ENCODE measurements at regions not wholly inside any gene's neighbourhood (a gene's known extent, or its start where the extent isn't known, plus 50 kb on each side); places are given as distances from the start of the nearest gene placed in this dataset.

DNA sequence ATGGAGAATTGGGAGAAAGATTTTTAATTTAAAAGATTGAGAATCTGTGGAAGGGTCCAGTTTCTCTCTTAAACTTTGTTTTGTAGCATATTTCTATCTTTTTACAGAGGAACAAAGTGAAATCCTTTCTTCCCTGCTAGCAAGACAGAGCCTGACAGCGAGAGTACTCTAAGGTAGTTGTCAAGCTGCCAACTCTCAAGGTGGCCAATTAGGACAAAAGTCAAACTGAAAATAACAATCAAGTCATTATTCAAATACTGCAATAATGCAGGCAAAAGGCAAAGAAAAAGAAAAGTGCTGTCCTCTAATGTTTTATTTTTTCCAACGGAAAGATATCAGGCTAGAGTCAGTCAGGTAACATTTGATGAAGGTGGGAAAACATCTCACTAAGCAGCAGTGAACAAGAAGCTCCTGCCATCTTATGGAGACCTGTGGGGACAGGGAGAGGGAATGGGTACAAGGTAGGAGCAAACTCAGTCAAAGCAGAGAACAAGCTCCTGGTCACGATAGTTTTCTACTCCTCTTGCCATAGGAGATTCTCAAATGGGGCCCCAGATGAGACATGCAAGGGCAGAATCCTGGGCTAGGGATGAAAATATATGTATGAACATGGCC is 801.9 kb upstream of the SLITRK1 start:
- Histone ChIP-seq H3K4me3 (no peak overlapping the region), H3K27ac (no peak overlapping the region), H3K9ac (ENCODE audit: insufficient read length) (no peak overlapping the region), H3K9me3 (ENCODE audit: low read depth, low read length) (no peaks in the 10 kb centered on the region), H3K36me3 (ENCODE audit: insufficient read depth, low read length) (no peaks in the 10 kb centered on the region)
- TF ChIP-seq EZH2 (IDR thresholded peaks at IDR 0.05), result no peak
- no peak for TF ChIP-seq FOXP2 (optimal IDR thresholded peaks at IDR 0.05; ENCODE audit: control extremely low read depth, extremely low read length, insufficient read depth)
- no peak for TF ChIP-seq POLR2AphosphoS5 (IDR thresholded peaks at IDR 0.05; ENCODE audit: borderline replicate concordance, low read depth, low read length)
- no peak for DNase-seq (ENCODE audit: low read depth, low spot score)

DNA sequence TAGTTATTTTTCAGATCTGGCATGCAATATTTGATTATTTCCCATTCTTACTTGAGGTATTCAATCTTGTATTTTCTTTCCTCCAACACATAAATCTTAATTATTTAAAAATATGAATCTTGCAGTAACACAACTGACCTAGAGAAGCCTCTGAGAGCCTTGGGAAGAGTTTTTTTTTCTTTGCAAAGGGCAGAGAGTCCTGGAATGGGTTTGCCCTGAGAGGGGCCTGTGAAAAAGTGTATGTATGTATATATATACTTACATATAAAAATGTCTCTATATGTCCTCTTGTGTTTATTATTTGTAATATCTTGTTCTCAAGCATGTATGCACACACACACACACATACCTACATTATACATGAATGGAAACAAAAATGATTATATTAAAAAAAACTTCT is 801.2 kb upstream of the SLITRK1 start:
- DNase-seq (ENCODE audit: low read depth, low spot score), result no peak
- Histone ChIP-seq H3K27ac (no peak overlapping the region), H3K9ac (ENCODE audit: insufficient read length) (no peak overlapping the region), H3K9me3 (ENCODE audit: low read depth, low read length) (no peaks in the 10 kb centered on the region), H3K4me3 (no peak overlapping the region), H3K36me3 (ENCODE audit: insufficient read depth, low read length) (no peaks in the 10 kb centered on the region)
- no peak for TF ChIP-seq FOXP2 (optimal IDR thresholded peaks at IDR 0.05; ENCODE audit: control extremely low read depth, extremely low read length, insufficient read depth)
- TF ChIP-seq POLR2AphosphoS5 (IDR thresholded peaks at IDR 0.05; ENCODE audit: borderline replicate concordance, low read depth, low read length), result no peak
- TF ChIP-seq EZH2 (IDR thresholded peaks at IDR 0.05), result no peak

DNA sequence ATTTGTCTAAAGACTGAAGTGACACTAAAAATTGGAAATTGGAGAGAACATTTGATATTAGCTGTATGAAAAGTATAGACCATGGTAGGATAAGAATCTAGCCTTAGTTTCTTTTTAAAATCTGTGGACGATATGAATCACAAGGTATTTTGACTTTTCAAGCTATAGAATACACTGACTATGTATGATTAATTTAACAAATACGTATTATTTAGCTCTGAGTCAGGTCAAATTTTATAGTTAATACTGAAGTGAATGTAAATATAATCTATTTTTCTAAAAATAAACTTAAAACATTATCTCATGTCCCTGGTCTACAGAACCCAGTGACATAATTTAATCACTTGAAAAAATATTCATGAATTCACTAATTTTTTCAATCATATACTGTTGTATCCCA is 795.6 kb upstream of the SLITRK1 start:
- Histone ChIP-seq H3K36me3 (ENCODE audit: insufficient read depth, low read length) (no peaks in the 10 kb centered on the region), H3K9ac (ENCODE audit: insufficient read length) (no peak overlapping the region), H3K9me3 (ENCODE audit: low read depth, low read length) (no peaks in the 10 kb centered on the region), H3K27ac (no peak overlapping the region), H3K4me3 (no peak overlapping the region)
- TF ChIP-seq EZH2 (IDR thresholded peaks at IDR 0.05) (no peak), POLR2AphosphoS5 (IDR thresholded peaks at IDR 0.05; ENCODE audit: borderline replicate concordance, low read depth, low read length) (no peak)
- no peak for DNase-seq (ENCODE audit: low read depth, low spot score)

DNA sequence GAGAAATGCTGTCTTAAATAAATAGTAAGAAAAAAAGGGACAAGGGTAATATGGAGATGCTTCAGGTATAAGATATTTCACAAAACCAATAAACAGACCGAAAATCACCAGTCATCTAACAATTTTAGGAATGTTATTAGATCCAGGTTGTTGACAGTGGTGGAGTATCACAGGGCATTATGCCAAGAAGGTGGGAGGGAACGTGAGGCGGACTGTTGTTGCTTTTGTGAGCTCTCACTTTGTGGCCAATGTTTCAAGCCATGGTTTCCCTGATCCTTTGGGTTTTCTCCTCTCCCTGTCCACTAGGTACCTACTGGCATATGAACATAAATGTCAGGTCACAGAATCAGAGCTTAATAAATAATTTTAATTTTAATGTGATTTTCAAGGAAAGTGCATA is 790.3 kb upstream of the SLITRK1 start:
- no peak overlapping the region for H3K27ac ChIP-seq
- H3K9me3 ChIP-seq (ENCODE audit: low read depth, low read length), result no peaks in the 10 kb centered on the region
- no peak overlapping the region for H3K4me3 ChIP-seq
- no peak for DNase-seq (ENCODE audit: low read depth, low spot score)
- TF ChIP-seq FOXP2 (optimal IDR thresholded peaks at IDR 0.05; ENCODE audit: control extremely low read depth, extremely low read length, insufficient read depth) (no peak), EZH2 (IDR thresholded peaks at IDR 0.05) (no peak), POLR2AphosphoS5 (IDR thresholded peaks at IDR 0.05; ENCODE audit: borderline replicate concordance, low read depth, low read length) (no peak)
- no peaks in the 10 kb centered on the region for H3K36me3 ChIP-seq (ENCODE audit: insufficient read depth, low read length)
- H3K9ac ChIP-seq (ENCODE audit: insufficient read length), result no peak overlapping the region

DNA sequence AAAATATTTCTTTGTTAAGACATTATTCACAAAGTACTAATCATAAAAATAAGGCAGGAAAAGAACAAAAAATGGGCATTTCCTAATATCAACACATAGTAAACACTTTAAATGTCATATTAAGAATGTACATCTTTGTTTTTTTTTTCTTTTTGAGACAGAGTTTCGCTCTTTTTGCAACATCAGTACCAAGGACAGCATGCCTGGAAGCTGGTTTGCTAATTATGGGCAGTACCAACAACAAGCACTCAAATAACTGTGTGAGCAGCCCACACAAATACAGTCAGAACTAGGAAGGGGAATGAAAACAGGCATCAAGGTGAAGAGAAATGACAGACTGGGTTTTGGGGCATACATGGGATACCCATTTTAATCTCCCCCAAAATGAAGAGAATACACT is 788.0 kb upstream of the SLITRK1 start:
- Histone ChIP-seq H3K27ac (no peak overlapping the region), H3K4me3 (no peak overlapping the region), H3K9me3 (ENCODE audit: low read depth, low read length) (no peaks in the 10 kb centered on the region), H3K9ac (ENCODE audit: insufficient read length) (no peak overlapping the region), H3K36me3 (ENCODE audit: insufficient read depth, low read length) (no peaks in the 10 kb centered on the region)
- TF ChIP-seq POLR2AphosphoS5 (IDR thresholded peaks at IDR 0.05; ENCODE audit: borderline replicate concordance, low read depth, low read length) (no peak), FOXP2 (optimal IDR thresholded peaks at IDR 0.05; ENCODE audit: control extremely low read depth, extremely low read length, insufficient read depth) (no peak), EZH2 (IDR thresholded peaks at IDR 0.05) (no peak)
- no peak for DNase-seq (ENCODE audit: low read depth, low spot score)

DNA sequence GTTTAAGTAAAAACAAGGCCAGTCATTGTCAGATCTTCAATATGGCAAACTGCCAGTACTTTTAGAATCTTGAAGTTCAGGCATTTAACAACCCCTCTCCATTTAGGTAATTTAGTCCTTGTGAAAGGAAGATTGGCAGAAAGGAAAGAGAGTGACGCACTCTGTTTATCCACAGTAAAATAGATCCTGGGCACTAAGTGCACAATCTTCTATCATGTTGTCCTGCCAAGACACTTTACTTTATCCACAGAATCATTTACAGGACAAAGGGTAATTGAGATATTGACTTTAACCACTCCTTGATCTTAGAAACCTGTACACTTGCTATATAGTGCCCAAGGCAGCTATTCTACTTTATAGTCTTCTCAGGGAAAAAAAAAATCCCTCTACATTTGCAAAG is 786.4 kb upstream of the SLITRK1 start:
- no peaks in the 10 kb centered on the region for H3K9me3 ChIP-seq (ENCODE audit: low read depth, low read length)
- no peak overlapping the region for H3K27ac ChIP-seq
- TF ChIP-seq EZH2 (IDR thresholded peaks at IDR 0.05), result no peak
- TF ChIP-seq POLR2AphosphoS5 (IDR thresholded peaks at IDR 0.05; ENCODE audit: borderline replicate concordance, low read depth, low read length), result no peak
- TF ChIP-seq FOXP2 (optimal IDR thresholded peaks at IDR 0.05; ENCODE audit: control extremely low read depth, extremely low read length, insufficient read depth), result no peak
- no peak overlapping the region for H3K9ac ChIP-seq (ENCODE audit: insufficient read length)
- no peak for DNase-seq (ENCODE audit: low read depth, low spot score)
- no peaks in the 10 kb centered on the region for H3K36me3 ChIP-seq (ENCODE audit: insufficient read depth, low read length)
- no peak overlapping the region for H3K4me3 ChIP-seq

DNA sequence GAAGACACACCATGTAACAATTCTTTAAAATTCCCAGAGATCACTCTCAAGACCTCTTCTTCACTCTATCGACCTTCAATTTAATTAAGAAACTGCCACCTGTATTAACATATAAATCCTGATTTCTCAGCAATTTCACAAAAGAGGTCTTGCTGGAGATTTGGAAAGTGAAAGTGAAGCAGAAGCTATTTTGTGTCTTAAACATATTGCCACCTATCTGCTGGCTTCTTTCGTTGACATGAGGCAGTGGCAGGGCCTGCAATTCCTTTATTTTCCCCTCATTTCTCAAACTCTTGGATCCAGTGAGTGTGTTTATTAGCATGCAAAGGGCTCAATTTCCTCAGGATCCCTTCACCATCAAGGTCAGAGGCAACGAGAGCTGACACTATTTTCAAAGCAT is 780.2 kb upstream of the SLITRK1 start:
- Histone ChIP-seq H3K4me3 (no peak overlapping the region), H3K36me3 (ENCODE audit: insufficient read depth, low read length) (no peaks in the 10 kb centered on the region), H3K9me3 (ENCODE audit: low read depth, low read length) (no peaks in the 10 kb centered on the region), H3K27ac (no peak overlapping the region), H3K9ac (ENCODE audit: insufficient read length) (no peak overlapping the region)
- no peak for DNase-seq (ENCODE audit: low read depth, low spot score)
- TF ChIP-seq FOXP2 (optimal IDR thresholded peaks at IDR 0.05; ENCODE audit: control extremely low read depth, extremely low read length, insufficient read depth), result no peak
- no peak for TF ChIP-seq POLR2AphosphoS5 (IDR thresholded peaks at IDR 0.05; ENCODE audit: borderline replicate concordance, low read depth, low read length)
- TF ChIP-seq EZH2 (IDR thresholded peaks at IDR 0.05), result no peak

DNA sequence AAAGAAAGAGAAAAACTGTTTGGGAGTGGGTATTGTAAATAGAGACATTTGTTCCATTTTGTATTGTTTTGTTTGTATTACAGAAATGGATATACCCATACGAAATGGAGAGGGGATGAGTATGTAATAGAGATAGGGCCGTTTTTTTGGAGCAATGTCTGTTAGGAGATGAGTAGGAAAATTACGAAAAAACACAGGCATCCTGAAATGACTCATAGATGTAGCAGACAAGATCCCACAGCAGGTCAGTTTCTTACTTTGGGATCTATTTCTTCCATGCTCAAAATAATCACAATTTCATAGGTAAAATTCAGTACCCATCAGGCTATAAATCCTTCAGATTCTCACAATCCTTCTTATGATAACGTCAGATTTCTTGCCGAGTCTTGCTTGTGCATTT is 779.4 kb upstream of the SLITRK1 start:
- Histone ChIP-seq H3K9ac (ENCODE audit: insufficient read length) (no peak overlapping the region), H3K36me3 (ENCODE audit: insufficient read depth, low read length) (no peaks in the 10 kb centered on the region), H3K9me3 (ENCODE audit: low read depth, low read length) (no peaks in the 10 kb centered on the region), H3K27ac (no peak overlapping the region), H3K4me3 (no peak overlapping the region)
- TF ChIP-seq EZH2 (IDR thresholded peaks at IDR 0.05) (no peak), FOXP2 (optimal IDR thresholded peaks at IDR 0.05; ENCODE audit: control extremely low read depth, extremely low read length, insufficient read depth) (no peak), POLR2AphosphoS5 (IDR thresholded peaks at IDR 0.05; ENCODE audit: borderline replicate concordance, low read depth, low read length) (no peak)
- no peak for DNase-seq (ENCODE audit: low read depth, low spot score)

DNA sequence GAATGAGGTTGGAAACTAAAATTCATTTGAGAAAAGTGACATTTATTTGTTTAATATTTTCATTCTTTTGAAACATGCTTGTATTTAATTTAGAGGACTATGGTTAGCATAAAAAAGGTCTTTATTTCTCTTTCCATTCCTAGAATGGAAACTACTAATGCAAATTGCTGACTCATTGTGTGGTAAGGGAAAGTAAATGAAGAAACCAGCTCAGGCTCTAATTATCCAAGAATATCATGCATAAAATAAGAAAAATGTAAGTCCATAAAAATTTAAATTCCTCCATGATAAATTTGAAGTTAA is 777.0 kb upstream of the SLITRK1 start:
- no peak for DNase-seq (ENCODE audit: low read depth, low spot score)
- TF ChIP-seq EZH2 (IDR thresholded peaks at IDR 0.05), result no peak
- no peak for TF ChIP-seq FOXP2 (optimal IDR thresholded peaks at IDR 0.05; ENCODE audit: control extremely low read depth, extremely low read length, insufficient read depth)
- TF ChIP-seq POLR2AphosphoS5 (IDR thresholded peaks at IDR 0.05; ENCODE audit: borderline replicate concordance, low read depth, low read length), result no peak
- Histone ChIP-seq H3K27ac (peak overlapping the region; percentile 63), H3K36me3 (ENCODE audit: insufficient read depth, low read length) (no peaks in the 10 kb centered on the region), H3K9ac (ENCODE audit: insufficient read length) (no peak overlapping the region), H3K4me3 (no peak overlapping the region), H3K9me3 (ENCODE audit: low read depth, low read length) (no peaks in the 10 kb centered on the region)
